GM23338 (cell line): ENCODE measurements at regions not wholly inside any gene's neighbourhood (a gene's known extent, or its start where the extent isn't known, plus 50 kb on each side); places are given as distances from the start of the nearest gene placed in this dataset.

Source experiments
- ATAC-seq: fragments of 200-7000 bp; cut with Tn5 transposase; 3 replicates; pipeline ENCODE4 v1.9.1; 2020
- DNase-seq: peaks from one replicate; pipeline ENCODE4 v3.0.0-alpha.2; 2015; ENCODE audit warnings: low spot score
- H2AFZ ChIP-seq: fragments of 200-600 bp; sonication (generic); 2 replicates; pipeline ENCODE4 v1.8.0; 2016; ENCODE audit warnings: antibody characterized with exemption, mild to moderate bottlenecking, moderate library complexity
- H3F3A ChIP-seq: fragments of 200-600 bp; sonication (generic); replicated peaks from 2 replicates; pipeline ENCODE4 v1.8.0; 2017; ENCODE audit warnings: antibody characterized with exemption, mixed run types, low read depth
- H3K27ac ChIP-seq: fragments of 200-600 bp; sonication (generic); 2 replicates; pipeline ENCODE4 v1.6.1; 2016; ENCODE audit warnings: low read depth
- H3K27me3 ChIP-seq: fragments of 200-600 bp; sonication (generic); 2 replicates; pipeline ENCODE4 v1.8.0; 2016; ENCODE audit warnings: mild to moderate bottlenecking, mixed run types, moderate library complexity; ENCODE audit not compliant: insufficient read depth
- H3K36me3 ChIP-seq: fragments of 200-600 bp; sonication (generic); 2 replicates; pipeline ENCODE4 v1.8.0; 2016; ENCODE audit warnings: mild to moderate bottlenecking; ENCODE audit not compliant: insufficient read depth
- H3K4me1 ChIP-seq: fragments of 200-600 bp; sonication (generic); 2 replicates; pipeline ENCODE4 v1.8.0; 2016; ENCODE audit warnings: mild to moderate bottlenecking, moderate library complexity; ENCODE audit not compliant: insufficient read depth
- H3K4me2 ChIP-seq: fragments of 200-600 bp; sonication (generic); 2 replicates; pipeline ENCODE4 v1.7.1; 2017; ENCODE audit warnings: mixed run types
- H3K4me3 ChIP-seq: fragments of 200-600 bp; sonication (generic); 2 replicates; pipeline ENCODE4 v1.6.1; 2016; ENCODE audit warnings: mixed run types
- H3K79me2 ChIP-seq: fragments of 200-600 bp; sonication (generic); replicated peaks from 2 replicates; pipeline ENCODE4 v1.8.0; 2017; ENCODE audit warnings: mild to moderate bottlenecking; ENCODE audit not compliant: insufficient read depth
- H3K9me2 ChIP-seq: fragments of 200-600 bp; sonication (generic); 2 replicates; pipeline ENCODE4 v1.8.0; 2017; ENCODE audit not compliant: insufficient read depth
- H4K20me1 ChIP-seq: fragments of 200-600 bp; sonication (generic); replicated peaks from 2 replicates; pipeline ENCODE4 v1.8.0; 2017; ENCODE audit warnings: mild to moderate bottlenecking; ENCODE audit not compliant: insufficient read depth
- H3K27ac Mint-ChIP-seq: 2 replicates; pipeline ENCODE4 v1.8.0; 2020; ENCODE audit warnings: inconsistent platforms, mild to moderate bottlenecking, moderate library complexity, mixed read lengths
- H3K27me3 Mint-ChIP-seq: 3 replicates; pipeline ENCODE4 v1.8.0; 2022; ENCODE audit warnings: low read depth, mild to moderate bottlenecking, moderate library complexity, mixed read lengths, inconsistent platforms; ENCODE audit not compliant: insufficient read depth, poor library complexity
- H3K36me3 Mint-ChIP-seq: 3 replicates; pipeline ENCODE4 v1.8.0; 2021; ENCODE audit warnings: low read depth, mild to moderate bottlenecking, inconsistent platforms, moderate library complexity, mixed read lengths
- H3K4me1 Mint-ChIP-seq: 3 replicates; pipeline ENCODE4 v1.8.0; 2020; ENCODE audit warnings: mild to moderate bottlenecking, inconsistent platforms, mixed read lengths
- H3K4me3 Mint-ChIP-seq: 3 replicates; pipeline ENCODE4 v1.8.0; 2021; ENCODE audit warnings: moderate library complexity, mild to moderate bottlenecking, inconsistent platforms, mixed read lengths
- H3K9me3 Mint-ChIP-seq: 3 replicates; pipeline ENCODE4 v1.8.0; 2020; ENCODE audit warnings: moderate library complexity, mild to moderate bottlenecking, inconsistent platforms, mixed read lengths
- CREB1 ChIP-seq: fragments of 250-450 bp; sonication (Bioruptor Pico); IDR thresholded peaks from 2 replicates; pipeline ENCODE4 v1.5.0; 2020; ENCODE audit warnings: low read depth, mild to moderate bottlenecking, moderate library complexity
- EZH2 ChIP-seq: fragments of 200-600 bp; sonication (generic); IDR thresholded peaks from one replicate; pipeline ENCODE4 v1.8.0; 2017; ENCODE audit warnings: antibody characterized with exemption, mild to moderate bottlenecking, low read depth; ENCODE audit not compliant: unreplicated experiment
- EZH2phosphoT487 ChIP-seq: fragments of 200-600 bp; sonication (generic); IDR thresholded peaks from one replicate; pipeline ENCODE4 v1.8.1; 2018; ENCODE audit warnings: antibody characterized with exemption; ENCODE audit not compliant: unreplicated experiment
- STAT1 ChIP-seq: IDR thresholded peaks from one replicate; pipeline ENCODE4 v1.6.1; 2016; ENCODE audit warnings: antibody characterized with exemption; ENCODE audit not compliant: unreplicated experiment
- ZNF462 ChIP-seq: fragments of 250-450 bp; sonication (Bioruptor Pico); IDR thresholded peaks from 2 replicates; pipeline ENCODE4 v1.5.0; 2020; ENCODE audit warnings: mild to moderate bottlenecking, moderate library complexity

GRCh38 chr2:35963357-35963756 lies 392.2 kb upstream of the CRIM1 start:
- Histone ChIP-seq H4K20me1 (no peaks in the 10 kb centered on the region), H3K4me1 (no peaks in the 10 kb centered on the region), H3K4me3 (no peak overlapping the region), H3K79me2 (no peaks in the 10 kb centered on the region), H3F3A (no peaks in the 10 kb centered on the region), H3K4me2 (no peak overlapping the region), H3K27me3 (no peaks in the 10 kb centered on the region), H3K27ac (no peak overlapping the region), H2AFZ (no peak overlapping the region), H3K9me2 (peaks cover 7% of the 10 kb centered on the region; the same call in 1 of the 2 replicates), H3K36me3 (no peaks in the 10 kb centered on the region)
- ATAC-seq = no peak
- no peak overlapping the region for H3K27ac Mint-ChIP-seq
- H3K4me1 Mint-ChIP-seq = no peaks in the 10 kb centered on the region; the same call in 2 of the 3 replicates
- peaks cover 11% of the 10 kb centered on the region for H3K9me3 Mint-ChIP-seq
- no peaks in the 10 kb centered on the region for H3K27me3 Mint-ChIP-seq
- DNase-seq = no peak
- peaks cover 10% of the 10 kb centered on the region; the same call in 2 of the 3 replicates for H3K36me3 Mint-ChIP-seq
- TF ChIP-seq STAT1 = no peak
- no peak overlapping the region for H3K4me3 Mint-ChIP-seq

DNA sequence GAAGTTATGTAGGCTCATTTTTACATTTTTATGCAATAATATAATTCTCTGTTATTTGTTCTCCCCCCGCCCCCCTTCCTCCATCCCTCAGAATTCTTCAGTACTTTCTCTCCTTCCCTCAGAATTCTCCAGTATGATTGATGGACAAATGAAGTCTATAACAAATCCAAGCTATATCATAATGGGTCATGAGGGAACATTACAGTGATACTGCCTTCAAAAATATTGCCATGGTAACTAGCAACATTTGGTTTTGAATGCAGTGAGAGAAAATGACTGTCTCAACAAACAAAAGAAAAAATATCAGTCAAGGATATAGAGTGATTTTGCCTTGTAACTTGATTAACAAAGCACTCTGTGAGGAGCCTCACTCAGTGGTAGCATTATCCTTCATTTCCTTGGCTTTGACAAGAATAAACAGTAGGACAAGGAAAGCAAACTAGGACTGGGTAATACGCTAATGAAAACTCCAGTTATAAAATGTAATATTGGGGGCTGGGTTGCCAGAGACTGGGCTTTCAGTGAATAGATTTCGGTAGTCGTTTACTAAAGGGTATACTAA lies 392.9 kb upstream of the CRIM1 start:
- peaks cover 11% of the 10 kb centered on the region for H3K9me3 Mint-ChIP-seq
- H3K79me2 ChIP-seq = no peaks in the 10 kb centered on the region
- no peak for DNase-seq
- H3K27ac Mint-ChIP-seq = no peak overlapping the region
- H3K36me3 Mint-ChIP-seq = peaks cover 10% of the 10 kb centered on the region; the same call in 2 of the 3 replicates
- H3K9me2 ChIP-seq = peaks cover 7% of the 10 kb centered on the region; the same call in 1 of the 2 replicates
- no peaks in the 10 kb centered on the region for H3K36me3 ChIP-seq
- no peak overlapping the region for H3K4me3 Mint-ChIP-seq
- no peaks in the 10 kb centered on the region for H3K4me1 ChIP-seq
- TF ChIP-seq CREB1 (CRISPR knock-in tag) = no peak
- TF ChIP-seq EZH2phosphoT487 = no peak
- TF ChIP-seq EZH2 = no peak
- TF ChIP-seq ZNF462 = no peak
- no peak overlapping the region for H3K4me3 ChIP-seq
- no peak overlapping the region for H3K4me2 ChIP-seq
- H3K27me3 Mint-ChIP-seq = peaks cover 2% of the 10 kb centered on the region
- no peaks in the 10 kb centered on the region; the same call in 1 of the 2 replicates for H3F3A ChIP-seq
- H3K4me1 Mint-ChIP-seq = no peaks in the 10 kb centered on the region; the same call in 2 of the 3 replicates
- H4K20me1 ChIP-seq = no peaks in the 10 kb centered on the region
- no peak overlapping the region for H3K27ac ChIP-seq
- H3K27me3 ChIP-seq = no peaks in the 10 kb centered on the region
- no peak overlapping the region for H2AFZ ChIP-seq
- ATAC-seq = no peak
